ENCODE measurements at regions not wholly inside any gene's neighbourhood (a gene's known extent, or its start where the extent isn't known, plus 50 kb on each side); places are given as distances from the start of the nearest gene placed in this dataset.

GRCh38 chr14:36465178-36465577, 54.9 kb downstream of the NKX2-1 start:
- no peak for DNase-seq (ENCODE audit: low read depth, low spot score)

- DNase-seq (ENCODE audit: low read depth, low spot score): no peak
Observed at GRCh38 chr14:36462890-36463289, 57.1 kb downstream of the NKX2-1 start.

GRCh38 chr14:36455241-36455627, 64.8 kb downstream of the NKX2-1 start:
- DNase-seq (ENCODE audit: low read depth, low spot score): no peak

- no peak for DNase-seq (ENCODE audit: low read depth, low spot score)
Observed at GRCh38 chr14:36454599-36455240, 65.3 kb downstream of the NKX2-1 start.

DNA sequence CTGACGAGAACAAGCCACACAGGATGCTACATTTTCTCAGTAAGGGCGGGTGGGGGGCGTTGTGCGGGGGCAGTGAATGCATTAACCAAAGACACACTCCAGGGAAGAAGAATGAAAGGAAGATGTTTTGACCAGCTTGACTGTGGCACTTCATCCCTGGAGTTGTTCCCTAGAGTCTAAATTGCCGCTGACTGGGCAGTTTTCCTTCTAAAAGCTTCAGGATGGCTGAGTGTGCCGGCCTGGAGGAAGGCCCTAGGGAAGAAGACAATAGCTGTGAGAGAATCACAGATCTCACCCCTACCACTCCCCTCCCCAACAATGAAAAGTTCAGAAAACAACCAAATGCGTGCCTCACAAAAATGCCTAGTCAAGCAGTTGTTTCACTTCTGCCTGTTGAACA, 67.2 kb downstream of the NKX2-1 start:
- DNase-seq (ENCODE audit: low read depth, low spot score): no peak

DNA sequence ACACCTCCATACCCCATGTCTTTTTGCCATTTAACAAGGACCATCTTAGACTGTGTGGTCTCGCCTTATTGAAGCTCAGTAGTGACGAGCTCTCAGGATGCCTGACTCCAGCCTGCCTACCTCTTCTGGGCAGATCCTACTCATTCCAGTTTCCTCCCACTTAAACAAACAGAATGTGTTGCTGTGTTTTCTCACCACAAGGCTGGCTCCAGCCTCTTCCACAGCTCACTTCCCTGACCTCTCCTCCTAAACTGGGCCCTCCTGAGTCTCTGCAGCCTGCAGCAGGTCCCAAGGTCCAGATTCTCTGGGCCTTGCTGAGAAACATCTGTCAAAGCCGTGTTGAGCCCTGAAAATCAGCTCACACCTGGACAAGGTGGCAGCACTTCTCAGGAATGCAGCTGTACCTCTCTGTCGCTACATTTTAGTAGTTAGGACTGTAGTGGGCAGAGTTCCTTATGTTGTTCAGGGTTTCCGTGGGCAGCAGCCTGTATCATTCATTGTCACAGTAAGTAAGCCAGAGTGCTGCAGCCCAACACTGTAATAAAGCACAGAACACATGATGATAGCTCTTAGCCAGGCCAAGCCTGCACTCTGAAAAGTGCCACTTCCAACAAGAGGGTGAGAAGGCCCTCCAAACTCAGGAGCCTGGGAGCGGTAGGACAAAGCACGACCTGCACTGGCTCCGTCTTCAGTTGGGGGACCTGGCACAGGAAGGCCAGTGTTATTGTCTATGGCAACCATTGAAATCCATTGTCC, 68.5 kb downstream of the NKX2-1 start:
- no peak for DNase-seq (ENCODE audit: low read depth, low spot score)

DNA sequence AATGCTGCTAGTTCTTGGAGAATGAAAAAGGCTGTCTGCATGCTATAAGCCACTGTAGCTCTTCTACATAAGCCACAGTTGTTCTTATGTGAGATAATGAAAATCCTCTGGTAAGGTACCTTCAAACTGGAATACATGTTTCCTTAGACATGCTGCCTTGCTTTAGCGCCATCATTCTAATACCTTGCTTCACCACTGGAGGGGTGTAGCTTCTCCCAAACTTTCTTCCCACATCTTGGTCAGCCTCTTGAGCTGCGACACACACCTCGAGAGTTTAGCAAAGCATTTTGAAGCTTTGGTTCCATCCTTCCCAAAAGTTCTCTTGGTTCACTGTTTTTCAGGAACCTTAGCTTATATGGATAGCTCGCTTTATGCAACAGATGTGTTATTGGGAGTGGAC, 69.5 kb downstream of the NKX2-1 start:
- peak; percentile 15 for DNase-seq (ENCODE audit: low read depth, low spot score)

GRCh38 chr14:36449903-36450302, 70.1 kb downstream of the NKX2-1 start:
- no peak for DNase-seq (ENCODE audit: low read depth, low spot score)

- no peak for DNase-seq (ENCODE audit: low read depth, low spot score)
Observed at GRCh38 chr14:36443374-36443773, 76.7 kb downstream of the NKX2-1 start.

DNA sequence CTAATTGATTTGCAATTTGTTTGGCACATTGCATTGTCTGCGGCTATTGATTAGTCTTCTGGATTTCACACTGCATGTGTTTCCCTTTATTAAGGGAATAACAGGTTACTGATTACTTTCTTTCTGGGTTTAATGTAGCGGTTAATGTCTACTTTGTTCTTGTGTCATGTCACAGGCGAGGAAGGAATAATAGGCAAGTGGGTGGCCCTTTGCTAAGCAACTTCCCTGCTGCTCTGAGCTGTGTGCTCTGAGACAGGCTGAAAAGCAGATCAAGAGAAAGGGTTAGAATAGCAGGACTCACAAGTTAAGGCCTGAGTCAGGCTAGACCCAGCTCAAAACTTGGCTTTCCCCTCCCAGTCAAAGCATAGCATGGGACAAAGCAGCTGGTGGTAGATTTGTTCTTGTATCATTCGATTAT, 77.2 kb downstream of the NKX2-1 start:
- DNase-seq (ENCODE audit: low read depth, low spot score): peak; percentile 30

- no peak for DNase-seq (ENCODE audit: low read depth, low spot score)
Observed at GRCh38 chr14:36441283-36441682, 78.7 kb downstream of the NKX2-1 start.

- DNase-seq (ENCODE audit: low read depth, low spot score): no peak
Observed at GRCh38 chr14:36439766-36440165, 80.3 kb downstream of the NKX2-1 start.

GRCh38 chr14:36438883-36439282, 81.1 kb downstream of the NKX2-1 start:
- DNase-seq (ENCODE audit: low read depth, low spot score): no peak

GRCh38 chr14:36430662-36431084, 89.4 kb downstream of the NKX2-1 start:
- no peak for DNase-seq (ENCODE audit: low read depth, low spot score)

DNA sequence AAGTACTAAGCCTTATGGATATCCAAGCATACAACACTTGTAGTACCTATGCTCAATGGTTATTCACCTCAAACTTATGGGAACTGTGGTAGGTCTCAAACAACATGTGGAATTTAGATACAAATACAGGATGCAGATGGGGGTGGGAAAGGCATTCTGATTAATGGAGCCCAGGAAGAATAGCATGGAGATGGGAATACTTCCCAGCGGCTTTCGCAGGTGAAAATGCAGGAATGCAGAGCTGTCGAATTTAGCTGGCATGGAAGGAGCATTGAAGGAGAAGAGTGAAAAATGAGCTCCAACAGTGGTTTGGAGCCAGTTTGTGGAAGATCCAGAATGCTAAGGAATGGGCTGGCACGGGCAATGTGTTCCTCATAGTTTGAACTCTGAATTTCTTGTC, 89.9 kb downstream of the NKX2-1 start:
- no peak for DNase-seq (ENCODE audit: low read depth, low spot score)

GRCh38 chr14:36429692-36430091, 90.3 kb downstream of the NKX2-1 start:
- DNase-seq (ENCODE audit: low read depth, low spot score): no peak

DNA sequence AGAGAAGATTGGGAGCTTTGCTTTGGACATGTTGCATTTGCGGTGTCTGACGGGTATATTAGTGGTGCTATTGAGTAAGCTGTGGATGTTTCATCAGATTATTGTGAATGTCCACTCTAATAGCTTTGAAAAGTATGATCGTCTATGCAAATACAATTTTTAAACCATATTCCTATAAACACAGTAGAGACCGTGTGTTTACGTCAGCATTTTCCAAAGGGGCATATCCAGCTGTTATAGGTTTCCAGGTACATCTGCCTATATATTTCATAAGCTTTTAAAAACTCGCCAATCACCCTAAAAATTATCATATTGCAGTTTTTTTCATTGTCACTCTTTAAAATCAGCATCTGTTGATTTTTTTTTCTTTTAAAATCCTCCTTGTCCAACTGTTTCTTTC, 91.7 kb downstream of the NKX2-1 start:
- no peak for DNase-seq (ENCODE audit: low read depth, low spot score)

DNA sequence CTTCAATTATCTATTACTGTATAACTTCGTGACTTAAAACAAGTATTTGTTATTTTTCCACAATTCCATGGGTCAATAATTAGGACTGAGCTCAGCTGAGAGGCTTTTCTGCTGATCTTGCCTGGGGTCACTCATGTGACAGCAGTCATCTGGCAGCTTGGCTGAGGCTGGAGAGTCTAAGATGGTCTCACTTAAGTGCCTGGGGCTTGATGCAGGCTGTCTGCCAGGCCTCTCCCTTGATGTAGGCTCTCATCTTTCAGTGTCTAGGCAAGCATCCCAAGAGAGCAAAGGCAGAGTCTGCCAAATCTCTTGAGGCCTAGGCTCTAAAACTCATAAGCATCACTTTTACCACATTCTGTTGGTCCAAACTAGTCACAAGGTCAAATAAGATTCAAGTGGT, 93.2 kb downstream of the NKX2-1 start:
- DNase-seq (ENCODE audit: low read depth, low spot score): no peak

GRCh38 chr14:36426113-36426512, 93.9 kb downstream of the NKX2-1 start:
- no peak for DNase-seq (ENCODE audit: low read depth, low spot score)

- DNase-seq (ENCODE audit: low read depth, low spot score): no peak
Observed at GRCh38 chr14:36424478-36425102, 95.4 kb downstream of the NKX2-1 start.

- no peak for DNase-seq (ENCODE audit: low read depth, low spot score)
Observed at GRCh38 chr14:36423430-36423829, 96.6 kb downstream of the NKX2-1 start.

- DNase-seq (ENCODE audit: low read depth, low spot score): no peak
Observed at GRCh38 chr14:36420149-36420687, 99.8 kb upstream of the MBIP start.

DNA sequence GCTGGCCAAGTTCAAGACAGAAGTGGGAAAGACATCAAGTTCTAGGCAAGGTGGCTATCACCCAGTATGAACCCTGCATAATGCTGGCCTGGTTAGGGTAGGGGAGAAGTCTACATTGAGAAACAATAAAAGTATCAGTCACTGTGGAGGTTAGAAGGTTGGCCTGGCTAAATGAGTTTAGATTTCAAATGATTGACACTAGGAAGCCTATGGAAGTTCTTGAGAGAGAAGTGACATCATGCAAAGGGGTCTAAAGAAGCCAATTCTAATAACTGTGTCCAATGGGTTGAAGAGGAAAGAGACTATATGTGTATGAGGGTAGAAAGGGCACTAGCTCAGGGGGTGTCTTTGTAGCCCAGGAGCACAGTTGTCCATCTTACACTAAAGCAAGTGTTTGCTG, 98.5 kb upstream of the MBIP start:
- no peak for DNase-seq (ENCODE audit: low read depth, low spot score)
